Chondrocyte (in vitro differentiated cells): ENCODE measurements at regions not wholly inside any gene's neighbourhood (a gene's known extent, or its start where the extent isn't known, plus 50 kb on each side); places are given as distances from the start of the nearest gene placed in this dataset.

ENCODE experiments used
- DNase-seq: peaks from one replicate; pipeline ENCODE4 v3.0.0; 2021; ENCODE audit warnings: mixed read lengths, low spot score
- H3K27ac Mint-ChIP-seq: one replicate; pipeline ENCODE4 v1.8.0; 2021; ENCODE audit warnings: mild to moderate bottlenecking, moderate library complexity, mixed read lengths; ENCODE audit not compliant: unreplicated experiment
- H3K27me3 Mint-ChIP-seq: 2 replicates; pipeline ENCODE4 v1.8.0; 2021; ENCODE audit warnings: low read depth, mixed read lengths
- H3K36me3 Mint-ChIP-seq: 2 replicates; pipeline ENCODE4 v1.8.0; 2021; ENCODE audit warnings: low read depth, mixed read lengths
- H3K4me1 Mint-ChIP-seq: 2 replicates; pipeline ENCODE4 v1.8.0; 2021; ENCODE audit warnings: low read depth, mild to moderate bottlenecking, mixed read lengths
- H3K4me3 Mint-ChIP-seq: one replicate; pipeline ENCODE4 v1.8.0; 2021; ENCODE audit warnings: mild to moderate bottlenecking, moderate library complexity, mixed read lengths; ENCODE audit not compliant: unreplicated experiment
- H3K9me3 Mint-ChIP-seq: 2 replicates; pipeline ENCODE4 v1.8.0; 2021; ENCODE audit warnings: low read depth, mixed read lengths
- CTCF ChIP-seq: fragments of 200-600 bp; sonication (generic); IDR thresholded peaks from 2 replicates; pipeline ENCODE4 v1.5.0; 2021; ENCODE audit warnings: antibody characterized with exemption, mild to moderate bottlenecking, moderate library complexity

DNA sequence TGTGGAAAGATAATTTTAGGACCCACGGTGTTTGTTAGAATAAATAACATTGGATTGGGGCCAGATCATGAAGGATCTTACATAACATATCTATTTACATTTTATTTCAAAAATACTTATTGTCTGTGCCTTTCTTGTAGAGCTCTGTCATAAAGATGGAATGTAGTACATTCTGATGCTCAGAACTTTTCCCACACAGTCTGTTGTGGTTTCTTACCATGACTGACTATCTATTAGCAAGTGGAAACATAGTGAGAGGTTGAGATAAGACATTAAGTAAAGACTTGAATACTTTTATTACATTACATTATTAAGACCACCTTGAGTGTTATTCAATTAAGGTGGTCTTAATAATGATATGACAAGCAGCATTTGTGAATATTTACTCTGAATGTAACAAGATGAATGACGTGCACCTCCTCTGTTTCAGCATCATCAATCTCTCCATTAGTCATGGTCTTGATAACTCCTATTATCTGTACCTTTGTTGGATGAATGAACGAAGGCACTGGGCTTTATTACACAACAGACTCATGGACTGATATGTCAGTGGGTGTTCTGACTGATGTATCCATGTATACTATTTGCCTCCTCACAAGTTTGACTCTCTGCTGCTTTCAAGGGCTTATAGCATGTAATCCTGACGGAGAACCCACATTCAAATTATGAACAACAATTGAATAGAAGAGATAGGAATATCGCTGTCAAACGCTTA, 883.0 kb upstream of the FLRT2 start:
- Mint-ChIP-seq H3K4me3 (no peak overlapping the region), H3K27me3 (no peaks in the 10 kb centered on the region), H3K36me3 (peaks cover 4% of the 10 kb centered on the region), H3K9me3 (peaks cover 10% of the 10 kb centered on the region), H3K27ac (peak overlapping the region; percentile 15), H3K4me1 (peaks cover 13% of the 10 kb centered on the region)
- no peak for DNase-seq
- TF ChIP-seq CTCF: no peak

- Mint-ChIP-seq H3K27me3 (no peaks in the 10 kb centered on the region), H3K4me1 (peaks cover 16% of the 10 kb centered on the region), H3K4me3 (no peak overlapping the region), H3K36me3 (peaks cover 10% of the 10 kb centered on the region), H3K9me3 (peaks cover 34% of the 10 kb centered on the region), H3K27ac (no peak overlapping the region)
- TF ChIP-seq CTCF: no peak
- no peak for DNase-seq
Observed at GRCh38 chr14:84655014-84655413, 874.9 kb upstream of the FLRT2 start.

GRCh38 chr14:84657911-84658310, 872.0 kb upstream of the FLRT2 start:
- H3K27ac Mint-ChIP-seq: peak overlapping the region; percentile 58

GRCh38 chr14:84670796-84671195, 859.1 kb upstream of the FLRT2 start:
- no peak overlapping the region for H3K4me3 Mint-ChIP-seq
- no peak overlapping the region for H3K27ac Mint-ChIP-seq
- no peaks in the 10 kb centered on the region for H3K9me3 Mint-ChIP-seq
- no peaks in the 10 kb centered on the region for H3K27me3 Mint-ChIP-seq
- peaks cover 11% of the 10 kb centered on the region for H3K4me1 Mint-ChIP-seq
- no peak for TF ChIP-seq CTCF
- DNase-seq: no peak
- H3K36me3 Mint-ChIP-seq: no peaks in the 10 kb centered on the region

More at GRCh38 chr14:84657911-84658310, 872.0 kb upstream of the FLRT2 start:
- peaks cover 4% of the 10 kb centered on the region for H3K36me3 Mint-ChIP-seq
- H3K9me3 Mint-ChIP-seq: peaks cover 26% of the 10 kb centered on the region
- no peaks in the 10 kb centered on the region for H3K27me3 Mint-ChIP-seq
- no peak for TF ChIP-seq CTCF
- no peak overlapping the region for H3K4me3 Mint-ChIP-seq
- H3K4me1 Mint-ChIP-seq: peaks cover 16% of the 10 kb centered on the region
- DNase-seq: no peak

DNA sequence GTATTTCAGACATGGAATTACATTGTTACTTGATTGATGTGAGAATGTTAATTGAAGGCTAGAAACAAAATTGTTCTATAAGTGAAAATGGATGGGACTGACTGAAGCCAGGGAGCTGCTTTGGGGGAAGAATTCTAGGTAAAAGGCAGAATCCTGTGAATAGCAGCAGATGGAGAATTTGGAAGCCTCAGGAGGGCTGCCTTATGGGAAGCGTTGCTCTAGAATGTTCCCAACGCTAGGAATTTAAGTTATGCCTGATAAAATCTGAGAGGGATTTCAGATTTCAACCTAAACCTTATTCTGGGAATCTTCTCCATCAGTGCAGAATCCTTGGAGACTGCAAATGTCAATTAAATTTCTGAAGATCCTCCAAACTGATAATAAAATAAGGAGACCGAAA, 858.2 kb upstream of the FLRT2 start:
- no peaks in the 10 kb centered on the region for H3K9me3 Mint-ChIP-seq
- no peaks in the 10 kb centered on the region for H3K27me3 Mint-ChIP-seq

More for the DNA sequence above, 858.2 kb upstream of the FLRT2 start:
- H3K4me3 Mint-ChIP-seq: no peak overlapping the region
- H3K36me3 Mint-ChIP-seq: no peaks in the 10 kb centered on the region
- no peak for TF ChIP-seq CTCF
- peak overlapping the region; percentile 61 for H3K27ac Mint-ChIP-seq
- peaks cover 11% of the 10 kb centered on the region for H3K4me1 Mint-ChIP-seq
- no peak for DNase-seq
